ENCODE measurements at regions not wholly inside any gene's neighbourhood (a gene's known extent, or its start where the extent isn't known, plus 50 kb on each side); places are given as distances from the start of the nearest gene placed in this dataset.

GRCh38 chr2:2797797-2798196 is 466.7 kb upstream of the MYT1L start:
- ChIA-PET CTCF (no interaction called here), POLR2A (no interaction called here)
- TF ChIP-seq CTCF (IDR thresholded peaks at IDR 0.05; ENCODE audit: control extremely low read depth, extremely low read depth, low read depth, missing control alignments) = no peak
- no peak for DNase-seq (ENCODE audit: extremely low spot score)

GRCh38 chr2:2796207-2796606 is 465.1 kb upstream of the MYT1L start:
- DNase-seq (ENCODE audit: extremely low spot score) = no peak
- ChIA-PET CTCF (no interaction called here), POLR2A (no interaction called here)
- TF ChIP-seq CTCF (IDR thresholded peaks at IDR 0.05; ENCODE audit: control extremely low read depth, extremely low read depth, low read depth, missing control alignments) = no peak

GRCh38 chr2:2795438-2796091 is 464.5 kb upstream of the MYT1L start:
- ChIA-PET POLR2A (no interaction called here), CTCF (no interaction called here)
- no peak for TF ChIP-seq CTCF (IDR thresholded peaks at IDR 0.05; ENCODE audit: control extremely low read depth, extremely low read depth, low read depth, missing control alignments)
- no peak for DNase-seq (ENCODE audit: extremely low spot score)

GRCh38 chr2:2793925-2794560 is 463.0 kb upstream of the MYT1L start:
- no peak for DNase-seq (ENCODE audit: extremely low spot score)
- no peak for TF ChIP-seq CTCF (IDR thresholded peaks at IDR 0.05; ENCODE audit: control extremely low read depth, extremely low read depth, low read depth, missing control alignments)
- ChIA-PET CTCF (no interaction called here), POLR2A (no interaction called here)

GRCh38 chr2:2793514-2793913 is 462.4 kb upstream of the MYT1L start:
- ChIA-PET POLR2A (no interaction called here), CTCF (no interaction called here)
- DNase-seq (ENCODE audit: extremely low spot score) = no peak
- no peak for TF ChIP-seq CTCF (IDR thresholded peaks at IDR 0.05; ENCODE audit: control extremely low read depth, extremely low read depth, low read depth, missing control alignments)

GRCh38 chr2:2791606-2792005 is 460.5 kb upstream of the MYT1L start:
- POLR2A ChIA-PET = no interaction called here
- CTCF ChIA-PET = no interaction called here
- no peak for TF ChIP-seq CTCF (IDR thresholded peaks at IDR 0.05; ENCODE audit: control extremely low read depth, extremely low read depth, low read depth, missing control alignments)
- no peak for DNase-seq (ENCODE audit: extremely low spot score)
